GM12878 (cell line): ENCODE measurements at regions not wholly inside any gene's neighbourhood (a gene's known extent, or its start where the extent isn't known, plus 50 kb on each side); places are given as distances from the start of the nearest gene placed in this dataset.

ENCODE experiments used
- ATAC-seq: fragments of 200-7000 bp; cut with Tn5 transposase; 3 replicates; pipeline ENCODE4 v1.9.1; 2020; ENCODE audit warnings: mild to moderate bottlenecking, moderate library complexity
- BruUV-seq: library from RNA; stranded (reverse); fragments of 400-500 nt; replicated peaks from 2 replicates; lab custom pipeline; 2021; lab: Mats Ljungman, UMichigan
- CTCF ChIA-PET: fragments of 300-600 bp; sonication (Branson Sonifier 250); formaldehyde crosslinking; extraction: SDS; loops from one replicate; lab custom pipeline; 2021; ENCODE audit warnings: inconsistent platforms; lab: Yijun Ruan, JAX
- POLR2A ChIA-PET: fragments of 350-600 bp; formaldehyde crosslinking; extraction: SDS; loops from one replicate; lab custom pipeline; 2021; ENCODE audit warnings: inconsistent platforms; lab: Charles Lee
- RAD21 ChIA-PET: fragments of 300-600 bp; sonication (Branson Sonifier 250); formaldehyde crosslinking; loops from one replicate; lab custom pipeline; 2023; ENCODE audit warnings: antibody characterized with exemption; ENCODE audit not compliant: unreplicated experiment; lab: Charles Lee
- SMC1A ChIA-PET: fragments of 300-600 bp; sonication (Branson Sonifier 250); formaldehyde crosslinking; loops from one replicate; lab custom pipeline; 2023; ENCODE audit not compliant: unreplicated experiment, uncharacterized antibody; lab: Charles Lee
- DNase-seq: peaks from one replicate; pipeline ENCODE4 v3.0.0-alpha.2; 2011; ENCODE audit warnings: low read depth, low spot score
- FAIRE-seq: peaks from 3 replicates; lab custom pipeline; 2011; peaks lifted over from hg19 to GRCh38; lab: Jason Lieb, UNC
- H2AFZ ChIP-seq: 2 replicates; pipeline ENCODE4 v1.6.0; 2011; ENCODE audit warnings: low read depth, low read length, control low read depth; ENCODE audit not compliant: control insufficient read depth
- H3K27ac ChIP-seq: 2 replicates; pipeline ENCODE4 v1.5.1; 2011; ENCODE audit warnings: control low read depth; ENCODE audit not compliant: control insufficient read depth, insufficient read depth
- H3K27me3 ChIP-seq, 2 experiments: replicated peaks in 1 of 2; 2 replicates each; pipeline versions ENCODE4 v1.6.0 to v1.6.1; 2011; ENCODE audit warnings: low read length in 1 of 2; ENCODE audit not compliant: control insufficient read depth in 2 of 2, insufficient read depth in 2 of 2
- H3K36me3 ChIP-seq, 2 experiments: 2 replicates each; pipeline ENCODE4 v1.5.1; 2011; ENCODE audit warnings: low read length in 1 of 2; ENCODE audit not compliant: control insufficient read depth in 2 of 2, insufficient read depth in 2 of 2
- H3K4me1 ChIP-seq: 2 replicates; pipeline ENCODE4 v1.6.1; 2011; ENCODE audit warnings: mild to moderate bottlenecking, low read length, moderate library complexity, mixed read lengths; ENCODE audit not compliant: control insufficient read depth, insufficient read depth
- H3K4me2 ChIP-seq: 2 replicates; pipeline ENCODE4 v1.6.0; 2011; ENCODE audit warnings: control low read depth; ENCODE audit not compliant: control insufficient read depth, insufficient read depth
- H3K4me3 ChIP-seq: fragments of 200-600 bp; sonication (generic); 2 replicates; pipeline ENCODE4 v1.5.1; 2016
- H3K79me2 ChIP-seq: 2 replicates; pipeline ENCODE4 v1.6.0; 2011; ENCODE audit warnings: low read length; ENCODE audit not compliant: control insufficient read depth, insufficient read depth
- H3K9ac ChIP-seq: 2 replicates; pipeline ENCODE4 v1.8.0; 2011; ENCODE audit warnings: low read length, control low read depth, mixed read lengths; ENCODE audit not compliant: control insufficient read depth, insufficient read depth
- H3K9me3 ChIP-seq: replicated peaks from 3 replicates; pipeline ENCODE4 v1.5.1; 2011; ENCODE audit warnings: mild to moderate bottlenecking, low read length; ENCODE audit not compliant: control insufficient read depth, insufficient read depth
- H4K20me1 ChIP-seq: 2 replicates; pipeline ENCODE4 v1.6.0; 2011; ENCODE audit not compliant: control insufficient read depth, insufficient read depth
- BHLHE40 ChIP-seq, 2 experiments: fragments of 450-650 bp in 1 of 2; IDR thresholded peaks; 2 replicates each; pipeline ENCODE4 v1.6.1; 2011 to 2017; ENCODE audit warnings: low read depth in 2 of 2, borderline replicate concordance in 1 of 2, improper control_type of control experiment in 1 of 2, low read length in 1 of 2, mild to moderate bottlenecking in 1 of 2
- CHD4 ChIP-seq: fragments of 200-600 bp; sonication (generic); IDR thresholded peaks from 2 replicates; pipeline ENCODE4 v1.6.1; 2016; ENCODE audit warnings: mild to moderate bottlenecking
- ETV6 ChIP-seq, 2 experiments: fragments of 450-650 bp in 1 of 2; IDR thresholded peaks in 1 of 2; conservative IDR thresholded peaks in 1 of 2; 2 replicates each; pipeline ENCODE4 v1.6.1; 2014; ENCODE audit warnings: antibody characterized with exemption in 1 of 2, borderline replicate concordance in 1 of 2, low read depth in 1 of 2, mild to moderate bottlenecking in 1 of 2, moderate library complexity in 1 of 2
- GABPA ChIP-seq: IDR thresholded peaks from 2 replicates; pipeline ENCODE4 v1.6.1; 2014; ENCODE audit warnings: antibody characterized with exemption, low read depth, mild to moderate bottlenecking, inconsistent platforms
- HCFC1 ChIP-seq: fragments of 150-350 bp; IDR thresholded peaks from 2 replicates; pipeline ENCODE4 v1.6.1; 2014; ENCODE audit warnings: low read length
- IKZF2 ChIP-seq, 2 experiments: fragments of 450-650 bp; IDR thresholded peaks; 2 replicates each; pipeline ENCODE4 v1.6.1; 2017; ENCODE audit warnings: mild to moderate bottlenecking in 2 of 2, moderate library complexity in 2 of 2
- NBN ChIP-seq: fragments of 450-650 bp; IDR thresholded peaks from 2 replicates; pipeline ENCODE4 v1.6.1; 2016
- NR2F1 ChIP-seq: fragments of 450-650 bp; conservative IDR thresholded peaks from 2 replicates; pipeline ENCODE4 v1.6.1; 2017; ENCODE audit warnings: mild to moderate bottlenecking
- NRF1 ChIP-seq: conservative IDR thresholded peaks from 2 replicates; pipeline ENCODE4 v1.6.1; 2011; ENCODE audit warnings: mild to moderate bottlenecking, low read depth, low read length, improper control_type of control experiment
- SRF ChIP-seq, 2 experiments: IDR thresholded peaks; 2 replicates each; pipeline ENCODE4 v1.6.1; 2011; ENCODE audit warnings: low read depth in 2 of 2, low read length in 2 of 2, mild to moderate bottlenecking in 1 of 2, moderate library complexity in 1 of 2
- TAF1 ChIP-seq: IDR thresholded peaks from 2 replicates; pipeline ENCODE4 v1.6.1; 2011; ENCODE audit warnings: mild to moderate bottlenecking, low read depth, low read length, borderline replicate concordance
- ZNF207 ChIP-seq: fragments of 450-650 bp; IDR thresholded peaks from 2 replicates; pipeline ENCODE4 v1.6.1; 2014; ENCODE audit warnings: antibody characterized with exemption, mild to moderate bottlenecking, borderline replicate concordance
- WGBS: methylation state at CpG from one replicate; pipeline ENCODE4 v1.1.6; 2016; ENCODE audit warnings: low lambda C conversion rate; ENCODE audit not compliant: insufficient replicate concordance, insufficient coverage; ENCODE audit errors: missing lambda C conversion rate; 5-methylcytosine and 5-hydroxymethylcytosine counted together
- in situ Hi-C: fragments of 300-500 bp; cut with MboI; formaldehyde crosslinking; loops from 9 replicates; pipeline ENCODE4 v1.14.3; 2018; ENCODE audit warnings: mixed read lengths
- intact Hi-C: fragments of 100-400 bp; cut with micrococcal nuclease; formaldehyde crosslinking; loops from one replicate; pipeline ENCODE4 v1.14.2; 2022; ENCODE audit not compliant: unreplicated experiment
- TF ChIP-seq, protein P1 (sequence below): fragments of 450-650 bp; conservative IDR thresholded peaks from 2 replicates; pipeline ENCODE4 v1.6.1; 2017; ENCODE audit warnings: mild to moderate bottlenecking, moderate library complexity

DNA sequence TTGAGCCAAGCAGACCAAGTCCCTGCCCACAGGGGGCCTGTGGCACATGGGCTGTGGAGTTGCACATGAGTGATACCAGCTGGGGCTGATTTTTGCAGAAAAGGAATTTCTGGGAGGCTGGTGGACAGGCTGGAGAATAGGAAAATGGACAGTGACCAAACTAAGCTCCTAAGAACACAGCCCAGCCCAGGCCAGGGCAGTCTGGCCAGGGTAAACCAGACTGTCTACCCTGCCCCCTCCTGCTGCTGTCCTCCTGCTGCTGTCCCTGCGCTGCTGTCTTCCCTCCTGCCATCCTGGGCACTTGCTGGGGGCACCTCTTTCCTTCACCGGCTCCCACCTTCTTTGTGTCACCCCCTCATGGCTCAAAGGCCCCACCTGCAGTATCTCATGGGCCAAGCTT, 219.2 kb downstream of the ZIC5 start (continued):
- TF ChIP-seq NR2F1 (no peak), GABPA (no peak), BHLHE40 (IDR thresholded peaks at IDR 0.05; ENCODE audit: borderline replicate concordance in 1 of 2, low read depth in 2 of 2, low read length in 1 of 2) (no peak), CHD4 (no peak), SRF (IDR thresholded peaks at IDR 0.05; ENCODE audit: low read depth in 2 of 2, low read length in 2 of 2) (no peak)

DNA sequence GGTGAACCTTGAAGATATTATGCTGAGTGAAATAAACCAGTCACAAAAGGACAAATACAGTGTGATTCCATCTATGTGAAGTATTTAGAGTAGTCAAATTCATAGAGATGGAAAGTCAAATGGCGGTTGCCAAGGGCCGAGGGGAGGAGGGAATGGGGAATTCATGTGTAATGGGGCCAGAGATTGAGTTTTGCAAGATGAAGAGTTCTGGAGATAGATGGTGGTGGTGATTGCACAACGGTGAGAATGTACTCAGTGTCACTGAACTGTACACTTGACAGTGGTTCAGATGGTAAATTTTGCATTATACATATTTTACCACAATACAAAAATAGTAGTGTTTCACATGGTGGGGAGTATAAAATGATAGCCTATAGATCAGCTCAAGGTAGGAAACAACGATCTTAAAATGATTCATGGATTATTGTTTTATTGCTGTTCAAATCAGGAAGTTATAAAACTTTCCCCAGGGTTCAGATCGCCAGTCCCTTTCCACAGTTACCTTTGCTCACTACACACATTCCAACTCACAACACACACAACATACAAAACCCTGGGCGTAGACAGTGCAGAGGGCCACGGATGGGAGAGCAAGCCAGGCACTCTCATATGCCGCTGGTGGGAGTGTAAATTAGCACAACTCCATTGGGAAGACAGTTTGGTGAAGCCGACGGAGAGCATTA, 219.9 kb downstream of the ZIC5 start:
- H3K27me3 ChIP-seq = no peaks in the 10 kb centered on the region
- no peaks in the 10 kb centered on the region for H3K79me2 ChIP-seq
- H3K36me3 ChIP-seq = no peaks in the 10 kb centered on the region
- no peak for FAIRE-seq
- whole genome bisulfite sequencing = 79% methylated on average over 10 of the region's 10 CpGs
- in situ Hi-C loops (no loop called here), intact Hi-C loops (no loop called here)
- CTCF ChIA-PET = no interaction called here
- H3K4me1 ChIP-seq = no peaks in the 10 kb centered on the region
- H3K9me3 ChIP-seq = no peaks in the 10 kb centered on the region
- no peak overlapping the region for H2AFZ ChIP-seq
- no peak for TF ChIP-seq HCFC1
- no peak for TF ChIP-seq NBN
- TF ChIP-seq ETV6 (conservative IDR thresholded peaks at IDR 0.05 in 1 of 2, IDR thresholded peaks at IDR 0.05 in 1 of 2; ENCODE audit: borderline replicate concordance in 1 of 2, low read depth in 1 of 2) = no peak
- no peak for TF ChIP-seq IKZF2 (IDR thresholded peaks at IDR 0.05)
- no peak for TF ChIP-seq NRF1
- TF ChIP-seq, protein P1, sequence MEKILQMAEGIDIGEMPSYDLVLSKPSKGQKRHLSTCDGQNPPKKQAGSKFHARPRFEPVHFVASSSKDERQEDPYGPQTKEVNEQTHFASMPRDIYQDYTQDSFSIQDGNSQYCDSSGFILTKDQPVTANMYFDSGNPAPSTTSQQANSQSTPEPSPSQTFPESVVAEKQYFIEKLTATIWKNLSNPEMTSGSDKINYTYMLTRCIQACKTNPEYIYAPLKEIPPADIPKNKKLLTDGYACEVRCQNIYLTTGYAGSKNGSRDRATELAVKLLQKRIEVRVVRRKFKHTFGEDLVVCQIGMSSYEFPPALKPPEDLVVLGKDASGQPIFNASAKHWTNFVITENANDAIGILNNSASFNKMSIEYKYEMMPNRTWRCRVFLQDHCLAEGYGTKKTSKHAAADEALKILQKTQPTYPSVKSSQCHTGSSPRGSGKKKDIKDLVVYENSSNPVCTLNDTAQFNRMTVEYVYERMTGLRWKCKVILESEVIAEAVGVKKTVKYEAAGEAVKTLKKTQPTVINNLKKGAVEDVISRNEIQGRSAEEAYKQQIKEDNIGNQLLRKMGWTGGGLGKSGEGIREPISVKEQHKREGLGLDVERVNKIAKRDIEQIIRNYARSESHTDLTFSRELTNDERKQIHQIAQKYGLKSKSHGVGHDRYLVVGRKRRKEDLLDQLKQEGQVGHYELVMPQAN = no peak
- TF ChIP-seq ZNF207 = no peak
- TF ChIP-seq TAF1 = no peak
- no peak overlapping the region for H3K4me2 ChIP-seq
- H3K27ac ChIP-seq = no peak overlapping the region
- SMC1A ChIA-PET = no interaction called here
- BruUV-seq = no TSS peak
- ATAC-seq = no peak
- RAD21 ChIA-PET = no interaction called here
- POLR2A ChIA-PET = no interaction called here
- H3K4me3 ChIP-seq = no peak overlapping the region
- no peaks in the 10 kb centered on the region for H4K20me1 ChIP-seq
- no peak for DNase-seq
- H3K9ac ChIP-seq = no peak overlapping the region
